Activated CD8-positive, alpha-beta T cell treated with anti-CD3 and anti-CD28 coated beads, Interleukin-2, amount 10 ng/mL, durations not matched to agents 7 days and 5 days (primary cell): ENCODE measurements at regions not wholly inside any gene's neighbourhood (a gene's known extent, or its start where the extent isn't known, plus 50 kb on each side); places are given as distances from the start of the nearest gene placed in this dataset.

Experiments
- ATAC-seq: fragments of 150-1000 bp; cut with Tn5 transposase; one replicate; pipeline ENCODE4 v1.10.0; 2021; ENCODE audit warnings: moderate library complexity
- CTCF ChIA-PET: fragments of 350-600 bp; sonication (Branson Sonifier 250); formaldehyde crosslinking; loops from one replicate; lab custom pipeline; 2021; ENCODE audit warnings: antibody characterized with exemption; lab: Charles Lee
- POLR2A ChIA-PET: fragments of 350-600 bp; sonication (Branson Sonifier 250); formaldehyde crosslinking; loops from one replicate; lab custom pipeline; 2021; ENCODE audit warnings: antibody characterized with exemption; lab: Charles Lee
- DNase-seq: peaks from one replicate; pipeline ENCODE4 v3.0.0-alpha.2; 2020
- H3K27ac Mint-ChIP-seq: one replicate; pipeline ENCODE4 v1.8.0; 2021; ENCODE audit warnings: mild to moderate bottlenecking, mixed read lengths
- H3K27me3 Mint-ChIP-seq: one replicate; pipeline ENCODE4 v1.8.0; 2021; ENCODE audit warnings: low read depth, mixed read lengths
- H3K36me3 Mint-ChIP-seq: one replicate; pipeline ENCODE4 v1.8.0; 2021; ENCODE audit warnings: low read depth, mixed read lengths
- H3K4me1 Mint-ChIP-seq: one replicate; pipeline ENCODE4 v1.8.0; 2021; ENCODE audit warnings: low read depth, mixed read lengths
- H3K4me3 Mint-ChIP-seq: one replicate; pipeline ENCODE4 v1.8.0; 2021; ENCODE audit warnings: mild to moderate bottlenecking, mixed read lengths
- H3K9me3 Mint-ChIP-seq: one replicate; pipeline ENCODE4 v1.8.0; 2022; ENCODE audit warnings: mixed read lengths; ENCODE audit not compliant: insufficient read depth

GRCh38 chr6:51462896-51463295 lies 624.5 kb downstream of the PKHD1 start:
- no peak overlapping the region for H3K27ac Mint-ChIP-seq
- CTCF ChIA-PET: no interaction called here
- no peaks in the 10 kb centered on the region for H3K27me3 Mint-ChIP-seq
- ATAC-seq (no peak), DNase-seq (no peak)
- POLR2A ChIA-PET: no interaction called here
- H3K4me3 Mint-ChIP-seq: no peak overlapping the region
- no peaks in the 10 kb centered on the region for H3K9me3 Mint-ChIP-seq
- H3K36me3 Mint-ChIP-seq: no peaks in the 10 kb centered on the region
- no peaks in the 10 kb centered on the region for H3K4me1 Mint-ChIP-seq

GRCh38 chr6:51463321-51463720 lies 624.1 kb downstream of the PKHD1 start:
- CTCF ChIA-PET: no interaction called here
- H3K4me3 Mint-ChIP-seq: no peak overlapping the region
- H3K4me1 Mint-ChIP-seq: no peaks in the 10 kb centered on the region
- ATAC-seq: no peak
- no peaks in the 10 kb centered on the region for H3K27me3 Mint-ChIP-seq
- H3K36me3 Mint-ChIP-seq: no peaks in the 10 kb centered on the region
- POLR2A ChIA-PET: no interaction called here
- no peak for DNase-seq
- no peaks in the 10 kb centered on the region for H3K9me3 Mint-ChIP-seq
- H3K27ac Mint-ChIP-seq: no peak overlapping the region

GRCh38 chr6:51464956-51465355 lies 622.5 kb downstream of the PKHD1 start:
- H3K9me3 Mint-ChIP-seq: no peaks in the 10 kb centered on the region
- no peaks in the 10 kb centered on the region for H3K36me3 Mint-ChIP-seq
- CTCF ChIA-PET: no interaction called here
- DNase-seq (no peak), ATAC-seq (no peak)
- H3K4me1 Mint-ChIP-seq: no peaks in the 10 kb centered on the region
- no peak overlapping the region for H3K4me3 Mint-ChIP-seq
- POLR2A ChIA-PET: no interaction called here
- H3K27me3 Mint-ChIP-seq: no peaks in the 10 kb centered on the region
- H3K27ac Mint-ChIP-seq: no peak overlapping the region

GRCh38 chr6:51466427-51466826 lies 621.0 kb downstream of the PKHD1 start:
- ATAC-seq: no peak
- DNase-seq: no peak
- CTCF ChIA-PET: no interaction called here
- H3K9me3 Mint-ChIP-seq: no peaks in the 10 kb centered on the region
- H3K4me1 Mint-ChIP-seq: no peaks in the 10 kb centered on the region
- no peak overlapping the region for H3K4me3 Mint-ChIP-seq
- H3K27ac Mint-ChIP-seq: no peak overlapping the region
- no peaks in the 10 kb centered on the region for H3K36me3 Mint-ChIP-seq
- H3K27me3 Mint-ChIP-seq: no peaks in the 10 kb centered on the region
- POLR2A ChIA-PET: no interaction called here

GRCh38 chr6:51467231-51467952 lies 620.0 kb downstream of the PKHD1 start:
- CTCF ChIA-PET: no interaction called here
- H3K27ac Mint-ChIP-seq: no peak overlapping the region
- H3K4me3 Mint-ChIP-seq: no peak overlapping the region
- POLR2A ChIA-PET: no interaction called here
- ATAC-seq (no peak), DNase-seq (no peak)
- H3K27me3 Mint-ChIP-seq: no peaks in the 10 kb centered on the region
- no peaks in the 10 kb centered on the region for H3K4me1 Mint-ChIP-seq
- H3K9me3 Mint-ChIP-seq: no peaks in the 10 kb centered on the region
- no peaks in the 10 kb centered on the region for H3K36me3 Mint-ChIP-seq

- ATAC-seq (no peak), DNase-seq (no peak)
- H3K27me3 Mint-ChIP-seq: no peaks in the 10 kb centered on the region
- no peaks in the 10 kb centered on the region for H3K9me3 Mint-ChIP-seq
- H3K4me1 Mint-ChIP-seq: no peaks in the 10 kb centered on the region
- ChIA-PET POLR2A (no interaction called here), CTCF (no interaction called here)
- H3K27ac Mint-ChIP-seq: no peak overlapping the region
- no peak overlapping the region for H3K4me3 Mint-ChIP-seq
- no peaks in the 10 kb centered on the region for H3K36me3 Mint-ChIP-seq
Measured at GRCh38 chr6:51468704-51469103, 618.7 kb downstream of the PKHD1 start.

- no peak for ATAC-seq
- no peak overlapping the region for H3K4me3 Mint-ChIP-seq
- DNase-seq: no peak
- no peaks in the 10 kb centered on the region for H3K9me3 Mint-ChIP-seq
- H3K27me3 Mint-ChIP-seq: no peaks in the 10 kb centered on the region
- CTCF ChIA-PET: no interaction called here
- no peaks in the 10 kb centered on the region for H3K36me3 Mint-ChIP-seq
- H3K27ac Mint-ChIP-seq: no peak overlapping the region
- POLR2A ChIA-PET: no interaction called here
- H3K4me1 Mint-ChIP-seq: no peaks in the 10 kb centered on the region
Measured at GRCh38 chr6:51472745-51473487, 614.5 kb downstream of the PKHD1 start.

- Mint-ChIP-seq H3K36me3 (no peaks in the 10 kb centered on the region), H3K27ac (no peak overlapping the region), H3K4me3 (no peak overlapping the region), H3K27me3 (no peaks in the 10 kb centered on the region), H3K9me3 (no peaks in the 10 kb centered on the region), H3K4me1 (no peaks in the 10 kb centered on the region)
- DNase-seq (no peak), ATAC-seq (no peak)
- ChIA-PET CTCF (no interaction called here), POLR2A (interaction anchor here (0.6 kb wide), 1 partner anchor 132 kb away, joined by 5 read pairs; no protein-coding TSS in a partner anchor)
Measured at GRCh38 chr6:51474022-51474975, 613.1 kb downstream of the PKHD1 start.

GRCh38 chr6:51477711-51478311 lies 609.6 kb downstream of the PKHD1 start:
- DNase-seq (no peak), ATAC-seq (no peak)
- ChIA-PET POLR2A (no interaction called here), CTCF (no interaction called here)
- no peaks in the 10 kb centered on the region for H3K36me3 Mint-ChIP-seq
- H3K4me1 Mint-ChIP-seq: no peaks in the 10 kb centered on the region
- no peaks in the 10 kb centered on the region for H3K27me3 Mint-ChIP-seq
- no peak overlapping the region for H3K4me3 Mint-ChIP-seq
- no peak overlapping the region for H3K27ac Mint-ChIP-seq
- H3K9me3 Mint-ChIP-seq: no peaks in the 10 kb centered on the region

- H3K9me3 Mint-ChIP-seq: no peaks in the 10 kb centered on the region
- POLR2A ChIA-PET: no interaction called here
- H3K27me3 Mint-ChIP-seq: no peaks in the 10 kb centered on the region
- no peak for DNase-seq
- H3K4me1 Mint-ChIP-seq: no peaks in the 10 kb centered on the region
- no peak overlapping the region for H3K4me3 Mint-ChIP-seq
- no peak for ATAC-seq
- no peaks in the 10 kb centered on the region for H3K36me3 Mint-ChIP-seq
- H3K27ac Mint-ChIP-seq: no peak overlapping the region
- CTCF ChIA-PET: no interaction called here
Measured at GRCh38 chr6:51479296-51479695, 608.1 kb downstream of the PKHD1 start.

- Mint-ChIP-seq H3K36me3 (no peaks in the 10 kb centered on the region), H3K9me3 (no peaks in the 10 kb centered on the region), H3K27me3 (no peaks in the 10 kb centered on the region), H3K27ac (no peak overlapping the region), H3K4me3 (no peak overlapping the region), H3K4me1 (no peaks in the 10 kb centered on the region)
- ATAC-seq (no peak), DNase-seq (no peak)
- CTCF ChIA-PET: no interaction called here
- POLR2A ChIA-PET: no interaction called here
Measured at GRCh38 chr6:51480040-51480439, 607.4 kb downstream of the PKHD1 start.
